Osteoblast (primary cell): ENCODE measurements at regions not wholly inside any gene's neighbourhood (a gene's known extent, or its start where the extent isn't known, plus 50 kb on each side); places are given as distances from the start of the nearest gene placed in this dataset.

Experiments
- DNase-seq: peaks from one replicate; pipeline ENCODE4 v3.0.0; 2011; ENCODE audit warnings: low spot score, mixed read lengths; ENCODE audit not compliant: insufficient read length; ENCODE audit errors: missing footprints
- H2AFZ ChIP-seq: 2 replicates; pipeline ENCODE4 v1.6.0; 2011; ENCODE audit warnings: mild to moderate bottlenecking, low read length
- H3K27ac ChIP-seq: 2 replicates; pipeline ENCODE4 v1.5.1; 2011; ENCODE audit warnings: mild to moderate bottlenecking, low read depth, low read length, moderate library complexity
- H3K27me3 ChIP-seq: 2 replicates; pipeline ENCODE4 v1.6.0; 2012; ENCODE audit warnings: mild to moderate bottlenecking, control low read depth, inconsistent platforms, low read length, moderate library complexity; ENCODE audit not compliant: insufficient read depth
- H3K36me3 ChIP-seq: 2 replicates; pipeline ENCODE4 v1.5.1; 2011; ENCODE audit warnings: mild to moderate bottlenecking, low read length, control low read depth, moderate library complexity; ENCODE audit not compliant: insufficient read depth
- H3K4me1 ChIP-seq: 2 replicates; pipeline ENCODE4 v1.5.1; 2011; ENCODE audit warnings: mild to moderate bottlenecking, low read length, control low read depth, moderate library complexity; ENCODE audit not compliant: insufficient read depth
- H3K4me2 ChIP-seq: 2 replicates; pipeline ENCODE4 v1.6.0; 2011; ENCODE audit warnings: mild to moderate bottlenecking, low read length; ENCODE audit not compliant: insufficient read depth
- H3K4me3 ChIP-seq: fragments of 200-600 bp; sonication (generic); 3 replicates; pipeline ENCODE4 v1.5.1; 2012; ENCODE audit warnings: mild to moderate bottlenecking, low read length, inconsistent platforms; ENCODE audit not compliant: insufficient read depth
- H3K79me2 ChIP-seq: 2 replicates; pipeline ENCODE4 v1.6.0; 2012; ENCODE audit warnings: mild to moderate bottlenecking, low read length, control low read depth, inconsistent platforms; ENCODE audit not compliant: insufficient read depth
- H3K9me3 ChIP-seq: 2 replicates; pipeline ENCODE4 v1.5.1; 2011; ENCODE audit warnings: low read depth, low read length, control low read depth
- H4K20me1 ChIP-seq: 2 replicates; pipeline ENCODE4 v1.6.0; 2012; ENCODE audit warnings: mild to moderate bottlenecking, low read length, control low read depth; ENCODE audit not compliant: insufficient read depth
- TF ChIP-seq, protein P1 (sequence below): IDR thresholded peaks from 2 replicates; pipeline ENCODE4 v1.5.1; 2011; ENCODE audit warnings: mild to moderate bottlenecking, low read depth, low read length, moderate library complexity; ENCODE audit errors: extremely low read depth

DNA sequence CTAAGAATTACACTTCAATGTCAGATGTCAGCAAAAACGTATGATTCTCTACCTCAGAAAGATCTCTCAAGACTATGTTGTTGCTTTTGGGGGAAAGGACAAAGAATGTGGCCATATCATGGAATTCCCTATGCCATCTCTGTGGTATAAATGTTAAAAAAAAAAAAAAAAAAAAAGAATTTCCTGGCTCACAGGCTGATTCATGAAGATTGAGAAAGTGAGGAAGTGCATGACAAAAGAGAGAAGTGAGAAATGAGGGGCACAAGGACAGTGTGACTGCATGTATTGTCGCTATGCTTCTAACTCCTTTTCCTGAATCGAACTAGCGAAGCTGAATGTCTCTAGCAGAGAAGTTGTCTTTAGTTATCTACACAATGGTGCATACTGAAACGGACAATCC is 80.6 kb upstream of the CARD18 start:
- H2AFZ ChIP-seq: no peak overlapping the region
- H3K4me2 ChIP-seq: no peak overlapping the region
- no peaks in the 10 kb centered on the region for H3K27me3 ChIP-seq
- no peak overlapping the region for H3K4me3 ChIP-seq
- H3K4me1 ChIP-seq: no peaks in the 10 kb centered on the region
- no peak overlapping the region for H3K27ac ChIP-seq
- no peaks in the 10 kb centered on the region for H4K20me1 ChIP-seq
- no peaks in the 10 kb centered on the region for H3K9me3 ChIP-seq
- DNase-seq: no peak
- TF ChIP-seq, protein P1, sequence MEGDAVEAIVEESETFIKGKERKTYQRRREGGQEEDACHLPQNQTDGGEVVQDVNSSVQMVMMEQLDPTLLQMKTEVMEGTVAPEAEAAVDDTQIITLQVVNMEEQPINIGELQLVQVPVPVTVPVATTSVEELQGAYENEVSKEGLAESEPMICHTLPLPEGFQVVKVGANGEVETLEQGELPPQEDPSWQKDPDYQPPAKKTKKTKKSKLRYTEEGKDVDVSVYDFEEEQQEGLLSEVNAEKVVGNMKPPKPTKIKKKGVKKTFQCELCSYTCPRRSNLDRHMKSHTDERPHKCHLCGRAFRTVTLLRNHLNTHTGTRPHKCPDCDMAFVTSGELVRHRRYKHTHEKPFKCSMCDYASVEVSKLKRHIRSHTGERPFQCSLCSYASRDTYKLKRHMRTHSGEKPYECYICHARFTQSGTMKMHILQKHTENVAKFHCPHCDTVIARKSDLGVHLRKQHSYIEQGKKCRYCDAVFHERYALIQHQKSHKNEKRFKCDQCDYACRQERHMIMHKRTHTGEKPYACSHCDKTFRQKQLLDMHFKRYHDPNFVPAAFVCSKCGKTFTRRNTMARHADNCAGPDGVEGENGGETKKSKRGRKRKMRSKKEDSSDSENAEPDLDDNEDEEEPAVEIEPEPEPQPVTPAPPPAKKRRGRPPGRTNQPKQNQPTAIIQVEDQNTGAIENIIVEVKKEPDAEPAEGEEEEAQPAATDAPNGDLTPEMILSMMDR: no peak
- H3K36me3 ChIP-seq: no peaks in the 10 kb centered on the region
- no peaks in the 10 kb centered on the region for H3K79me2 ChIP-seq

DNA sequence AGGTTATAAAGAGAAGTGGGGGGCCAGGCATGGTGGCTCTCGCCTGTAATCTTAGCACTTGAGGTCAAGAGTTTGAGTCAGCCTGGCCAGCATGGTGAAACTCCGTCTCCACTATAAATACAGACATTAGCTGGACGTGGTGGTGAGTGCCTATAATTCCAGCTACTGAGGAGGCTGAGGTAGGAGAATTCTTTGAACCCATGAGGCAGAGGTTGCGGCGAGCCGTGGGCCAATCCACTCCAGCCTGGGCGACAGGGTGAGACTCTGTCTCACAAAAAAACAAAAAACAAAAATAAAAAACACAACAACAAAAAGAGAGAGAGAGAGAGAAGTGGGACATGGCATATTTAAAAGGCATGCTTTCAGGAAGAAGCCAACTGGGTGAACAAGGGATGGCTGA is 80.1 kb upstream of the CARD18 start:
- no peaks in the 10 kb centered on the region for H3K9me3 ChIP-seq
- no peaks in the 10 kb centered on the region for H3K36me3 ChIP-seq
- no peaks in the 10 kb centered on the region for H3K4me1 ChIP-seq
- no peak overlapping the region for H3K4me3 ChIP-seq
- H2AFZ ChIP-seq: no peak overlapping the region
- H3K79me2 ChIP-seq: no peaks in the 10 kb centered on the region
- TF ChIP-seq, protein P1: no peak
- no peak for DNase-seq
- H3K27me3 ChIP-seq: no peaks in the 10 kb centered on the region
- H4K20me1 ChIP-seq: no peaks in the 10 kb centered on the region
- no peak overlapping the region for H3K27ac ChIP-seq
- H3K4me2 ChIP-seq: no peak overlapping the region

DNA sequence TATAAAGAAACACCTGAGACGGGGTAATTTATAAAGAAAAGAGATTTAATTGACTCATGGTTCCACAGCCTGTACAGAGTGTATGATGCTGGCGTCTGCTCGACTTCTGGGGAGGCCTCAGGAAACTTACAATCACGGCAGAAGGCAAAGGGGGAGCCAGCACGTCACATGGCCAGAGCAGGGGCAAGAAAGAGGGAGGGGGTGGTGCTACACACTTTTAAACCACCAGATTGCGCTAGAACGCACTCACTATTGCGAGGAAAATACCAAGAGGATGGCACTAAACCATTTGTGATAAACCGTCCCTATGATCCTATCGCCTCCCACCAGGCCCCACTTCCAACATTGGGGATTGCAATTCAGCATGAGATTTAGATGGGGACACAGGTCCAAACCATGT is 79.7 kb upstream of the CARD18 start:
- DNase-seq: no peak
- H3K27ac ChIP-seq: no peak overlapping the region
- no peak overlapping the region for H2AFZ ChIP-seq
- no peaks in the 10 kb centered on the region for H3K36me3 ChIP-seq
- no peaks in the 10 kb centered on the region for H3K9me3 ChIP-seq
- no peaks in the 10 kb centered on the region for H3K27me3 ChIP-seq
- H3K4me3 ChIP-seq: no peak overlapping the region
- no peak overlapping the region for H3K4me2 ChIP-seq
- H3K79me2 ChIP-seq: no peaks in the 10 kb centered on the region
- no peaks in the 10 kb centered on the region for H3K4me1 ChIP-seq
- H4K20me1 ChIP-seq: no peaks in the 10 kb centered on the region
- TF ChIP-seq, protein P1: no peak

DNA sequence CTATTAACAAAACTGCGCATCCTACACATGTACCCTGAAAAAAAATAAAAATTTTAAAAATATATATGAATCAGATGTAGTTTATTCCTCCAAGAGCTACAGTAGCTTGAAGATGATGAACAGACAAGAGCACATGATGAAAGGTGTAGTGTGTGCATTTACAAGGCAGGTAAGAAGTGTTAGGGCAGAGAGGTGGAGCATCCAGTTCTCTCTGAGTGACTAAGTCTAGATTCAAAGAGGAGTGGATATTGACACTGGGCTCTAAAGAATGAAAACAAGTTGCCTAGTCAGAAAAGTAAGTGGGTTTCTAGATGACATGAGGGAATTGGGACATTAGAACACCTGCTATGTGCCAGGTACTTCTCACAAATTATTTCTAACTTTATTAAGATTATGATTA is 76.0 kb upstream of the CARD18 start:
- Histone ChIP-seq H4K20me1 (no peaks in the 10 kb centered on the region), H3K4me3 (no peak overlapping the region), H3K79me2 (no peaks in the 10 kb centered on the region), H3K9me3 (no peaks in the 10 kb centered on the region), H2AFZ (no peak overlapping the region), H3K27ac (no peak overlapping the region), H3K4me2 (no peak overlapping the region), H3K4me1 (no peaks in the 10 kb centered on the region), H3K27me3 (no peaks in the 10 kb centered on the region), H3K36me3 (no peaks in the 10 kb centered on the region)
- TF ChIP-seq, protein P1: no peak
- DNase-seq: no peak
